PC-3 (cell line): ENCODE measurements at regions not wholly inside any gene's neighbourhood (a gene's known extent, or its start where the extent isn't known, plus 50 kb on each side); places are given as distances from the start of the nearest gene placed in this dataset.

Source experiments
- ATAC-seq: fragments of 200-7000 bp; cut with Tn5 transposase; 2 replicates; pipeline ENCODE4 v1.9.1; 2020; ENCODE audit warnings: mild to moderate bottlenecking, moderate library complexity
- BruUV-seq: library from RNA; stranded (reverse); fragments of 400-500 nt; replicated peaks from 2 replicates; lab custom pipeline; 2021; lab: Mats Ljungman, UMichigan
- CTCF ChIA-PET: fragments of 300-600 bp; sonication (Branson Sonifier 250); formaldehyde crosslinking; loops from one replicate; lab custom pipeline; 2022; ENCODE audit warnings: antibody characterized with exemption; lab: Charles Lee
- POLR2A ChIA-PET: fragments of 300-600 bp; sonication (Branson Sonifier 250); formaldehyde crosslinking; loops from one replicate; lab custom pipeline; 2022; ENCODE audit warnings: antibody characterized with exemption; ENCODE audit not compliant: unreplicated experiment; lab: Charles Lee
- DNase-seq: peaks from one replicate; pipeline ENCODE4 v3.0.0-alpha.2; 2015
- H2AFZ ChIP-seq: fragments of 300-600 bp; sonication (generic); 2 replicates; pipeline ENCODE4 v1.6.0; 2016; ENCODE audit warnings: antibody characterized with exemption, low read length
- H3F3A ChIP-seq: fragments of 300-600 bp; sonication (generic); one replicate; pipeline ENCODE4 v1.6.0; 2017; ENCODE audit warnings: antibody characterized with exemption, low read length, control low read depth, mild to moderate bottlenecking; ENCODE audit not compliant: unreplicated experiment
- H3K27ac ChIP-seq: fragments of 300-600 bp; sonication (generic); 2 replicates; pipeline ENCODE4 v1.5.1; 2016; ENCODE audit warnings: mild to moderate bottlenecking, low read length
- H3K27me3 ChIP-seq: fragments of 300-600 bp; sonication (generic); 2 replicates; pipeline ENCODE4 v1.6.1; 2016; ENCODE audit warnings: low read length, mixed read lengths
- H3K36me3 ChIP-seq: fragments of 300-600 bp; sonication (generic); 2 replicates; pipeline ENCODE4 v1.6.1; 2016; ENCODE audit warnings: low read depth, mixed run types, low read length, mixed read lengths
- H3K4me1 ChIP-seq: fragments of 300-600 bp; sonication (generic); 2 replicates; pipeline ENCODE4 v1.5.1; 2016; ENCODE audit warnings: low read length; ENCODE audit not compliant: insufficient read depth
- H3K4me2 ChIP-seq: fragments of 300-600 bp; sonication (generic); 2 replicates; pipeline ENCODE4 v1.6.0; 2016; ENCODE audit warnings: low read length
- H3K4me3 ChIP-seq: fragments of 300-600 bp; sonication (generic); 2 replicates; pipeline ENCODE4 v1.5.1; 2016; ENCODE audit warnings: mild to moderate bottlenecking, low read length, mixed read lengths
- H3K79me2 ChIP-seq: fragments of 300-600 bp; sonication (generic); 2 replicates; pipeline ENCODE4 v1.6.1; 2017; ENCODE audit warnings: low read length, mixed read lengths
- H3K9ac ChIP-seq: fragments of 300-600 bp; sonication (generic); 2 replicates; pipeline ENCODE4 v1.6.0; 2016; ENCODE audit warnings: mild to moderate bottlenecking, low read length
- H3K9me2 ChIP-seq: fragments of 300-600 bp; sonication (generic); replicated peaks from 2 replicates; pipeline ENCODE4 v1.6.1; 2016; ENCODE audit warnings: mixed run types, low read length, mixed read lengths
- H3K9me3 ChIP-seq: fragments of 300-600 bp; sonication (generic); 2 replicates; pipeline ENCODE4 v1.6.1; 2016; ENCODE audit warnings: low read length, mixed read lengths
- H4K20me1 ChIP-seq: fragments of 300-600 bp; sonication (generic); 2 replicates; pipeline ENCODE4 v1.6.1; 2016; ENCODE audit warnings: low read length, mixed read lengths
- EZH2 ChIP-seq: fragments of 300-600 bp; sonication (generic); IDR thresholded peaks from one replicate; pipeline ENCODE4 v1.6.1; 2017; ENCODE audit warnings: antibody characterized with exemption, mild to moderate bottlenecking, low read length; ENCODE audit not compliant: unreplicated experiment
- EZH2phosphoT487 ChIP-seq: fragments of 300-600 bp; sonication (generic); IDR thresholded peaks from 2 replicates; pipeline ENCODE4 v1.6.1; 2018; ENCODE audit warnings: mild to moderate bottlenecking, antibody characterized with exemption, low read length, borderline replicate concordance
- intact Hi-C: fragments of 100-400 bp; cut with micrococcal nuclease; formaldehyde crosslinking; loops from 2 replicates; pipeline ENCODE4 v1.9.0; 2023
- TF ChIP-seq, protein P1 (sequence below): fragments of 300-600 bp; sonication (generic); conservative IDR thresholded peaks from 2 replicates; pipeline ENCODE4 v1.5.1; 2017; ENCODE audit warnings: antibody characterized with exemption, low read depth, mild to moderate bottlenecking, low read length

DNA sequence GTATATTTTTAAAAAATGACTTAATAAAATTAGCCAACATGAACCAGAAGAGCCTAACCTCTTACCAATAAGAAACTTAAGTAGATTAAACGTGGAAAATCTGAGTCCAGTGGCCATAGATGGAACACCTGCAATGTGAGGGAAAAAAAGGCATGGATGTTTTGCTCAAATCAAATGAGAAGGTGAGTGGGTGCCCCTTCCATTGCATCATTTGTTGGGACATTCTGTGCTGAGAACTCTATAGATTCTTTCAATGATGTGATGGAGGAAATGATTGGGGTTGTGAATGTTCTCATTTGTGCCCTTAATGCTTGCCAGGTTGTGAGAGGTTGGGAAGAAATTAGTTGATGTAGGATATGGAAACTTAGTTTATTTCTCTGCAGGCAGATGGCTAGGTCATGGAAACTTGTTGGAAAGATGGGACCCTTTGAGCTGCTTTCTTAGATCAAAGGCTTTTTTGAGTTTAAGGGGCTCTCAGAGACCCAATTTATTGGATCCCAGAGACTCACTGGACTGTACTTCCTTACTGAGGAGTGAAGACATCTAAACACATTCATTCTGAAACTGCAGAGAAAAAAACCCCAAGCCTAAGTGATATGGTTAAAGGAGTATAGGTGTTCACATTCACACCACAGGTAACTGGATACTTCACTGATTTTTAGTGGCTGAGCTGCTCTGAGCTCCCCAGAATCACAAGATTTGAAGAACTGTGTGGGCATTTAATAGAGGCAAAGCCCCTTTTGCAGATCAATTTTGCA lies 95.9 kb downstream of the DACT1 start:
- intact Hi-C loops, result loop anchor here (5.0 to 10.0 kb wide), 2 partner anchors 181 to 1444 kb away; no protein-coding TSS in a partner anchor
- Histone ChIP-seq H3K4me1 (peaks cover 44% of the 10 kb centered on the region), H3K9ac (no peak overlapping the region), H3K9me3 (no peaks in the 10 kb centered on the region), H4K20me1 (no peaks in the 10 kb centered on the region), H3K27ac (no peak overlapping the region), H3K27me3 (no peaks in the 10 kb centered on the region), H3K36me3 (no peaks in the 10 kb centered on the region), H3K9me2 (0 out of 2 replicates have a peak, but pooled peaks cover 4% of the 10 kb centered on the region), H3F3A (peaks cover 28% of the 10 kb centered on the region), H3K4me3 (no peak overlapping the region), H3K4me2 (no peak overlapping the region), H2AFZ (no peak overlapping the region), H3K79me2 (no peaks in the 10 kb centered on the region)
- no TSS peak for BruUV-seq
- DNase-seq (no peak), ATAC-seq (no peak)
- no peak for TF ChIP-seq EZH2
- TF ChIP-seq, protein P1, sequence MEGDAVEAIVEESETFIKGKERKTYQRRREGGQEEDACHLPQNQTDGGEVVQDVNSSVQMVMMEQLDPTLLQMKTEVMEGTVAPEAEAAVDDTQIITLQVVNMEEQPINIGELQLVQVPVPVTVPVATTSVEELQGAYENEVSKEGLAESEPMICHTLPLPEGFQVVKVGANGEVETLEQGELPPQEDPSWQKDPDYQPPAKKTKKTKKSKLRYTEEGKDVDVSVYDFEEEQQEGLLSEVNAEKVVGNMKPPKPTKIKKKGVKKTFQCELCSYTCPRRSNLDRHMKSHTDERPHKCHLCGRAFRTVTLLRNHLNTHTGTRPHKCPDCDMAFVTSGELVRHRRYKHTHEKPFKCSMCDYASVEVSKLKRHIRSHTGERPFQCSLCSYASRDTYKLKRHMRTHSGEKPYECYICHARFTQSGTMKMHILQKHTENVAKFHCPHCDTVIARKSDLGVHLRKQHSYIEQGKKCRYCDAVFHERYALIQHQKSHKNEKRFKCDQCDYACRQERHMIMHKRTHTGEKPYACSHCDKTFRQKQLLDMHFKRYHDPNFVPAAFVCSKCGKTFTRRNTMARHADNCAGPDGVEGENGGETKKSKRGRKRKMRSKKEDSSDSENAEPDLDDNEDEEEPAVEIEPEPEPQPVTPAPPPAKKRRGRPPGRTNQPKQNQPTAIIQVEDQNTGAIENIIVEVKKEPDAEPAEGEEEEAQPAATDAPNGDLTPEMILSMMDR, result no peak
- no peak for TF ChIP-seq EZH2phosphoT487
- ChIA-PET POLR2A (interaction anchor here (0.6 kb wide), 1 partner anchor 1439 kb away, joined by 3 read pairs; no protein-coding TSS in a partner anchor), CTCF (no interaction called here)

DNA sequence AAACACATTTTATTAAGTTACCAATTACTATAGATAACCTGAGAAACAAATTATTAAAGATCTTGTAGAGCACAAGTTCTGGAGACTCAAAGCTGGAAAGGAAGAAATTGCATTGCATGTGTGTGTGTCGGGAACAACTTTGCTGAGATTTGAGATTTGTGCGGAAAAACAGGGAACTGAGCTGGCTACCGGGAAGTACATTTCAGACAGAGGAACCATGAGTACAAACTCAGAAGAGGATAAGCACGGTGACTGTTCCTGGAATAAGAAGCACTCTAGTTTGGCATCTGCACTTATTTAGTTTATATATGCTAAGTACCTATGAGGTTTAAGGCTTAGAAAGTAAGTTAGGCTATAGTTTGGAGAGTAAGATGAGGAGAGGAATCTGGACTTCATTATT lies 97.8 kb downstream of the DACT1 start:
- DNase-seq (no peak), ATAC-seq (no peak)
- TF ChIP-seq, protein P1, result no peak
- TF ChIP-seq EZH2phosphoT487, result no peak
- no peak for TF ChIP-seq EZH2
- Histone ChIP-seq H3K9me2 (0 out of 2 replicates have a peak, but pooled peaks cover 4% of the 10 kb centered on the region), H2AFZ (no peak overlapping the region), H3K36me3 (no peaks in the 10 kb centered on the region), H3F3A (peaks cover 22% of the 10 kb centered on the region), H3K79me2 (no peaks in the 10 kb centered on the region), H3K27ac (no peak overlapping the region), H3K4me3 (no peak overlapping the region), H3K9ac (no peak overlapping the region), H4K20me1 (no peaks in the 10 kb centered on the region), H3K4me2 (no peak overlapping the region), H3K4me1 (peaks cover 42% of the 10 kb centered on the region), H3K9me3 (no peaks in the 10 kb centered on the region), H3K27me3 (no peaks in the 10 kb centered on the region)
- intact Hi-C loops, result loop anchor here (10.0 kb wide), 1 partner anchor 179 kb away; no protein-coding TSS in a partner anchor
- ChIA-PET POLR2A (no interaction called here), CTCF (interaction anchor here (0.5 kb wide), 1 partner anchor 90 kb away, joined by 4 read pairs; no protein-coding TSS in a partner anchor)
- BruUV-seq, result no TSS peak

DNA sequence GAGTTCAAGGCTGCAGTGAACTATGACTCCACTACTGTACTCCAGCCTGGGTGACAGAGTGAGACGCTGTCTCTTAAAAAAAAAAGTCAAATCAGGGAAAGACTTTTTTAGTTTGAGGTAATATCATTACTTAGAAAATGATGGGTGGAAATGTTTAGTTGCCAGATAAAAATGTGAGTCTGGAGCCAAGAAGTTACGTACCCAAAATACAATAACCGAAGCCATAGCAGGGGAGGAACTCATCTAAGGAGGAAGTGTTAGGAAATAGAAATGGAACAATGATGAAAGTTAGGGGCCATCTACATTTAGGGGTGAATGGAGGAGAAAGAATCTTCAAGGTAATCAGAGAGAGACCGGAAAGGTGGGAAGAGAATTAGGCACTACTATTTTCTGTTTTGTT lies 98.8 kb downstream of the DACT1 start:
- Histone ChIP-seq H3F3A (peaks cover 14% of the 10 kb centered on the region), H3K9me3 (no peaks in the 10 kb centered on the region), H3K79me2 (no peaks in the 10 kb centered on the region), H3K4me2 (no peak overlapping the region), H2AFZ (no peak overlapping the region), H3K27me3 (no peaks in the 10 kb centered on the region), H3K9me2 (0 out of 2 replicates have a peak, but pooled peaks cover 4% of the 10 kb centered on the region), H3K4me3 (no peak overlapping the region), H3K36me3 (no peaks in the 10 kb centered on the region), H3K9ac (no peak overlapping the region), H3K27ac (no peak overlapping the region), H4K20me1 (no peaks in the 10 kb centered on the region), H3K4me1 (peaks cover 41% of the 10 kb centered on the region)
- intact Hi-C loops, result loop anchor here (1.0 to 10.0 kb wide), 2 partner anchors 178 to 292 kb away; no protein-coding TSS in a partner anchor
- TF ChIP-seq, protein P1, result no peak
- TF ChIP-seq EZH2phosphoT487 (no peak), EZH2 (no peak)
- POLR2A ChIA-PET, result no interaction called here
- ATAC-seq (no peak), DNase-seq (no peak)
- BruUV-seq, result no TSS peak
- CTCF ChIA-PET, result no interaction called here
